ENCODE measurements at regions not wholly inside any gene's neighbourhood (a gene's known extent, or its start where the extent isn't known, plus 50 kb on each side); places are given as distances from the start of the nearest gene placed in this dataset.

GRCh38 chr2:7967707-7968405, 714.0 kb upstream of the ID2 start:
- Histone ChIP-seq H4K8ac (ENCODE audit: low read length) (no peak overlapping the region), H3K9me3 (ENCODE audit: control insufficient read depth, low read length) (no peaks in the 10 kb centered on the region), H3K27me3 (ENCODE audit: control insufficient read depth in 1 of 2, insufficient read depth in 1 of 2, low read length in 2 of 2) (no peaks in the 10 kb centered on the region), H2BK5ac (ENCODE audit: low read depth, low read length, poor library complexity, severe bottlenecking) (no peak overlapping the region), H3K18ac (ENCODE audit: low read depth in 1 of 2, low read length in 2 of 2) (no peak overlapping the region), H3K4me1 (ENCODE audit: control insufficient read depth, insufficient read depth, low read depth, low read length) (no peaks in the 10 kb centered on the region), H3K4ac (ENCODE audit: low read depth in 1 of 2, low read length in 2 of 2) (no peak overlapping the region), H2BK120ac (ENCODE audit: low read depth, low read length) (no peak overlapping the region), H2BK15ac (ENCODE audit: low read depth, poor library complexity, severe bottlenecking) (no peak overlapping the region), H3K4me3 (ENCODE audit: insufficient read depth in 1 of 2, low read depth in 1 of 2, low read length in 2 of 2) (no peak overlapping the region), H3K23ac (ENCODE audit: low read length in 2 of 2) (no peak overlapping the region), H3K9ac (ENCODE audit: low read length) (no peak overlapping the region), H4K91ac (ENCODE audit: low read length) (no peak overlapping the region), H2AFZ (ENCODE audit: low read depth, low read length) (no peak overlapping the region), H3K14ac (ENCODE audit: low read length in 2 of 2) (no peak overlapping the region), H2AK5ac (ENCODE audit: low read length, severe bottlenecking) (no peak overlapping the region), H3K4me2 (ENCODE audit: low read length, poor library complexity, severe bottlenecking) (no peak overlapping the region), H3K36me3 (ENCODE audit: control insufficient read depth in 1 of 2, insufficient read depth in 2 of 2, low read depth in 1 of 2, low read length in 2 of 2) (no peaks in the 10 kb centered on the region), H3K79me1 (replicated peaks; ENCODE audit: low read length, poor library complexity, severe bottlenecking) (no peaks in the 10 kb centered on the region), H3K27ac (ENCODE audit: low read length, poor library complexity, severe bottlenecking) (no peak overlapping the region), H2BK12ac (ENCODE audit: low read length in 2 of 2) (no peak overlapping the region)
- 80% methylated on average over 3 of the region's 6 CpGs for WGBS
- no peak for DNase-seq

DNA sequence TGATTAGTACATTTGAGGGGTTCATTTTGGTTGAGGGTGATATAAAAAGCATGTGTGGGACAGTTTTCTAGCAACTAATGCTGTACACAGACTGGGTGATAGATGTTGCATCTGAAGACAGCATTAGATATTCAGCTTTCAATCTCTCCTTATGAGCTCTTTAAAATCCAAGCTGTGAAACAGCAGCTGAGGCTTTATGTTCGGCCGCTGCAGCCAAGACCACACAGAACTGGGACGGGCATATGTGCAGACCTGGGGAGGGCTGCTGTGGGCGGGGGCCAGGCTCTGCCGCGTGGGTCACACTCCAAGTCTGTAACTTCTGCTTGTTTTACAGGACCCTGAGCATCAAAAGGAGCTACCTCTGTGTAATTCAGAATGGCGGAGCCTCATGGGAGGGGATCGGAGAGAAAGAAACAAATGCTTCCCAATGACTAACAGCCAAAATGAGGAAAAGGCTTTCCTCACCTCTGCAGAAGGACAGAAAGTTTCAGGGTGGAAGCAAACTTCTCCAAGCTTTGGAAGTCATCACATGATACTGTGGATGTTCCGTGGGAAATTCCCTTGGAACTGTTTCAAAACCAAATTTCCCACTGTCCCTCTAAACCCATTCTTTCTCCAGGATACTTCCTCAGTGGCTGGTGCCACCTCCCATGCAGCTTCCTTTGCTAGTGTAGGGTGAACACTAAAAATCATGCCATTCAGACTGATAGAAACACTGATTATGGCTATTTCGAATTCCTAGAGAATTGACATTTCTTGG, 711.9 kb upstream of the ID2 start:
- Histone ChIP-seq H3K4ac (ENCODE audit: low read depth in 1 of 2, low read length in 2 of 2) (no peak overlapping the region), H3K27ac (ENCODE audit: low read length, poor library complexity, severe bottlenecking) (no peak overlapping the region), H3K36me3 (ENCODE audit: control insufficient read depth in 1 of 2, insufficient read depth in 2 of 2, low read depth in 1 of 2, low read length in 2 of 2) (no peaks in the 10 kb centered on the region), H3K18ac (ENCODE audit: low read depth in 1 of 2, low read length in 2 of 2) (no peak overlapping the region), H2AK5ac (ENCODE audit: low read length, severe bottlenecking) (no peak overlapping the region), H3K9me3 (ENCODE audit: control insufficient read depth, low read length) (no peaks in the 10 kb centered on the region), H3K27me3 (ENCODE audit: control insufficient read depth in 1 of 2, insufficient read depth in 1 of 2, low read length in 2 of 2) (no peaks in the 10 kb centered on the region), H4K8ac (ENCODE audit: low read length) (no peak overlapping the region), H3K4me1 (ENCODE audit: control insufficient read depth, insufficient read depth, low read depth, low read length) (no peaks in the 10 kb centered on the region), H3K4me2 (ENCODE audit: low read length, poor library complexity, severe bottlenecking) (no peak overlapping the region), H2AFZ (ENCODE audit: low read depth, low read length) (no peak overlapping the region), H2BK15ac (ENCODE audit: low read depth, poor library complexity, severe bottlenecking) (no peak overlapping the region), H2BK5ac (ENCODE audit: low read depth, low read length, poor library complexity, severe bottlenecking) (no peak overlapping the region), H3K9ac (ENCODE audit: low read length) (no peak overlapping the region), H3K14ac (ENCODE audit: low read length in 2 of 2) (no peak overlapping the region), H2BK12ac (ENCODE audit: low read length in 2 of 2) (no peak overlapping the region), H3K4me3 (ENCODE audit: insufficient read depth in 1 of 2, low read depth in 1 of 2, low read length in 2 of 2) (no peak overlapping the region), H2BK120ac (ENCODE audit: low read depth, low read length) (no peak overlapping the region), H3K23ac (ENCODE audit: low read length in 2 of 2) (no peak overlapping the region), H3K79me1 (replicated peaks; ENCODE audit: low read length, poor library complexity, severe bottlenecking) (no peaks in the 10 kb centered on the region), H4K91ac (ENCODE audit: low read length) (no peak overlapping the region)
- 85% methylated on average over 9 of the region's 10 CpGs for WGBS
- DNase-seq, result no peak

DNA sequence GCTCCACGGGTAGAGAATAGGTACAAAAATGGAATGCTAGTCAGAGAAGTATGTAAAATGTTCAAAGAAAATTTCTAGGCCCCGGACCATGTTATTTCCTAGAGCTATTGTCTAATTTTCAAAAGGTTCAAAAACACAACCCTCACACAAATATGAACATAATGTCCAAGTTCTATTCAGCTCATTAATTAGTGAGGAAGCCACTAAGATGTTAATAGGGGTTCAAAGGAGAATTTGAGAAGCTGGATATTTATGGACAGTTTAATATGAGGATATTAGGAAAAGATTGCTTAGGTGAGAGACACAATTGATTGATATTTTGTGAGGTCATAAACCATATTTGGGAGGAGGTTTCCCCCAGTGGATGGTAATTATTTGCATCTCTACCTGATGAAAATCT, 710.6 kb upstream of the ID2 start:
- no peak for DNase-seq
- Histone ChIP-seq H2AFZ (ENCODE audit: low read depth, low read length) (no peak overlapping the region), H4K8ac (ENCODE audit: low read length) (no peak overlapping the region), H3K9me3 (ENCODE audit: control insufficient read depth, low read length) (no peaks in the 10 kb centered on the region), H3K4me2 (ENCODE audit: low read length, poor library complexity, severe bottlenecking) (no peak overlapping the region), H3K9ac (ENCODE audit: low read length) (no peak overlapping the region), H3K4ac (ENCODE audit: low read depth in 1 of 2, low read length in 2 of 2) (no peak overlapping the region), H2BK5ac (ENCODE audit: low read depth, low read length, poor library complexity, severe bottlenecking) (no peak overlapping the region), H2BK15ac (ENCODE audit: low read depth, poor library complexity, severe bottlenecking) (no peak overlapping the region), H3K4me1 (ENCODE audit: control insufficient read depth, insufficient read depth, low read depth, low read length) (no peaks in the 10 kb centered on the region), H3K36me3 (ENCODE audit: control insufficient read depth in 1 of 2, insufficient read depth in 2 of 2, low read depth in 1 of 2, low read length in 2 of 2) (no peaks in the 10 kb centered on the region), H3K79me1 (replicated peaks; ENCODE audit: low read length, poor library complexity, severe bottlenecking) (no peaks in the 10 kb centered on the region), H3K27me3 (ENCODE audit: control insufficient read depth in 1 of 2, insufficient read depth in 1 of 2, low read length in 2 of 2) (no peaks in the 10 kb centered on the region), H3K23ac (ENCODE audit: low read length in 2 of 2) (no peak overlapping the region), H4K91ac (ENCODE audit: low read length) (no peak overlapping the region), H3K14ac (ENCODE audit: low read length in 2 of 2) (no peak overlapping the region), H2AK5ac (ENCODE audit: low read length, severe bottlenecking) (no peak overlapping the region), H3K4me3 (ENCODE audit: insufficient read depth in 1 of 2, low read depth in 1 of 2, low read length in 2 of 2) (no peak overlapping the region), H2BK120ac (ENCODE audit: low read depth, low read length) (no peak overlapping the region), H2BK12ac (ENCODE audit: low read length in 2 of 2) (no peak overlapping the region), H3K27ac (ENCODE audit: low read length, poor library complexity, severe bottlenecking) (no peak overlapping the region), H3K18ac (ENCODE audit: low read depth in 1 of 2, low read length in 2 of 2) (no peak overlapping the region)
- no CpG with 5 or more reads among the region's 2 CpGs for WGBS

DNA sequence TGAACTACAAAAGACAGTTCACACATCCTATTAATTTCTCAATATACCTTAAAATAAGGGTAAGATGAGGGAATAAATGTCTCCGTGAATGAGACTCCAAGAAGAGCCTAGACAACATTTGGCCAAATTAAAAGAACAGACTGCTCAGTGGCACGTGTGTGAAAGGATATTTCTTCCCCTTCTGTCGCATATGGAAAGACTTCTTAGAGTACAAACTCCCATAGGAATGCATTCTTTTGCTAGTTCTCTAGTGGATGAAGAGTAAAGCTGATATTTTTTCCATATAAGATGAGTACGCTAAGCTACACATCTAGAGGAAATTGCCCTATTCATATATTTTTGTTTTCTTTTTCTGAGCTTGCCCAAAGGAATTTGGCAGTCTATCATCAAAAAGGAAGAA, 710.0 kb upstream of the ID2 start:
- no peak for DNase-seq
- no peak overlapping the region for H2BK120ac ChIP-seq (ENCODE audit: low read depth, low read length)
- no peak overlapping the region for H2AK5ac ChIP-seq (ENCODE audit: low read length, severe bottlenecking)
- no peak overlapping the region for H3K23ac ChIP-seq (ENCODE audit: low read length in 2 of 2)
- no peak overlapping the region for H4K91ac ChIP-seq (ENCODE audit: low read length)
- no CpG with 5 or more reads among the region's 4 CpGs for WGBS
- no peak overlapping the region for H2BK12ac ChIP-seq (ENCODE audit: low read length in 2 of 2)
- no peaks in the 10 kb centered on the region for H3K9me3 ChIP-seq (ENCODE audit: control insufficient read depth, low read length)
- no peaks in the 10 kb centered on the region for H3K4me1 ChIP-seq (ENCODE audit: control insufficient read depth, insufficient read depth, low read depth, low read length)
- no peak overlapping the region for H3K14ac ChIP-seq (ENCODE audit: low read length in 2 of 2)
- no peak overlapping the region for H2BK15ac ChIP-seq (ENCODE audit: low read depth, poor library complexity, severe bottlenecking)
- no peaks in the 10 kb centered on the region for H3K79me1 ChIP-seq (replicated peaks; ENCODE audit: low read length, poor library complexity, severe bottlenecking)
- no peak overlapping the region for H3K4me2 ChIP-seq (ENCODE audit: low read length, poor library complexity, severe bottlenecking)
- no peaks in the 10 kb centered on the region for H3K27me3 ChIP-seq (ENCODE audit: control insufficient read depth in 1 of 2, insufficient read depth in 1 of 2, low read length in 2 of 2)
- H3K4ac ChIP-seq (ENCODE audit: low read depth in 1 of 2, low read length in 2 of 2), result no peak overlapping the region
- no peak overlapping the region for H3K27ac ChIP-seq (ENCODE audit: low read length, poor library complexity, severe bottlenecking)
- H4K8ac ChIP-seq (ENCODE audit: low read length), result no peak overlapping the region
- no peak overlapping the region for H2AFZ ChIP-seq (ENCODE audit: low read depth, low read length)
- H2BK5ac ChIP-seq (ENCODE audit: low read depth, low read length, poor library complexity, severe bottlenecking), result no peak overlapping the region
- no peaks in the 10 kb centered on the region for H3K36me3 ChIP-seq (ENCODE audit: control insufficient read depth in 1 of 2, insufficient read depth in 2 of 2, low read depth in 1 of 2, low read length in 2 of 2)
- H3K18ac ChIP-seq (ENCODE audit: low read depth in 1 of 2, low read length in 2 of 2), result no peak overlapping the region
- no peak overlapping the region for H3K4me3 ChIP-seq (ENCODE audit: insufficient read depth in 1 of 2, low read depth in 1 of 2, low read length in 2 of 2)
- H3K9ac ChIP-seq (ENCODE audit: low read length), result no peak overlapping the region

Measured in mesenchymal stem cell (in vitro differentiated cells and primary cell).